MM.1S (cell line): ENCODE measurements at regions not wholly inside any gene's neighbourhood (a gene's known extent, or its start where the extent isn't known, plus 50 kb on each side); places are given as distances from the start of the nearest gene placed in this dataset.

Source experiments
- CTCF ChIP-seq: fragments of 300-600 bp; sonication (generic); IDR thresholded peaks from 2 replicates; pipeline ENCODE4 v1.5.1; 2016; ENCODE audit warnings: antibody characterized with exemption, low read length, mixed read lengths
- EZH2 ChIP-seq: fragments of 300-600 bp; sonication (generic); optimal IDR thresholded peaks from 2 replicates; pipeline ENCODE3; 2017; ENCODE audit warnings: low read depth, mild to moderate bottlenecking, antibody characterized with exemption, low read length, mixed read lengths

GRCh38 chr13:60663788-60664187, 266.8 kb downstream of the TDRD3 start:
- TF ChIP-seq CTCF = no peak
- no peak for TF ChIP-seq EZH2
